Activated CD4-positive, alpha-beta memory T cell treated with anti-CD3 and anti-CD28 coated beads for 36 hours (primary cell): ENCODE measurements at regions not wholly inside any gene's neighbourhood (a gene's known extent, or its start where the extent isn't known, plus 50 kb on each side); places are given as distances from the start of the nearest gene placed in this dataset.
"Not testable (repeated sequence)": the region's sequence is repeated elsewhere in the genome, so short reads cannot be mapped to it uniquely, and the experiment has no call there.

Source experiments
- CTCF ChIA-PET: fragments of 350-600 bp; sonication (Branson Sonifier 250); formaldehyde crosslinking; loops from one replicate; lab custom pipeline; 2021; ENCODE audit warnings: antibody characterized with exemption, inconsistent platforms; lab: Charles Lee
- POLR2A ChIA-PET: fragments of 350-600 bp; sonication (Branson Sonifier 250); formaldehyde crosslinking; loops from one replicate; lab custom pipeline; 2021; ENCODE audit warnings: antibody characterized with exemption; lab: Charles Lee
- DNase-seq: peaks from one replicate; pipeline ENCODE4 v3.0.0-alpha.2; 2020
- H3K27ac Mint-ChIP-seq: one replicate; pipeline ENCODE4 v1.8.0; 2021; ENCODE audit warnings: mixed read lengths
- H3K27me3 Mint-ChIP-seq: one replicate; pipeline ENCODE4 v1.8.0; 2021; ENCODE audit warnings: mixed read lengths
- H3K36me3 Mint-ChIP-seq: one replicate; pipeline ENCODE4 v1.8.0; 2021; ENCODE audit warnings: mixed read lengths
- H3K4me1 Mint-ChIP-seq: one replicate; pipeline ENCODE4 v1.8.0; 2021; ENCODE audit warnings: low read depth, mixed read lengths
- H3K4me3 Mint-ChIP-seq: one replicate; pipeline ENCODE4 v1.8.0; 2021; ENCODE audit warnings: mild to moderate bottlenecking, mixed read lengths
- H3K9me3 Mint-ChIP-seq: one replicate; pipeline ENCODE4 v1.8.0; 2021; ENCODE audit warnings: mixed read lengths
- intact Hi-C: fragments of 100-400 bp; cut with micrococcal nuclease; formaldehyde crosslinking; loops from one replicate; pipeline ENCODE4 v1.15.1; 2023

DNA sequence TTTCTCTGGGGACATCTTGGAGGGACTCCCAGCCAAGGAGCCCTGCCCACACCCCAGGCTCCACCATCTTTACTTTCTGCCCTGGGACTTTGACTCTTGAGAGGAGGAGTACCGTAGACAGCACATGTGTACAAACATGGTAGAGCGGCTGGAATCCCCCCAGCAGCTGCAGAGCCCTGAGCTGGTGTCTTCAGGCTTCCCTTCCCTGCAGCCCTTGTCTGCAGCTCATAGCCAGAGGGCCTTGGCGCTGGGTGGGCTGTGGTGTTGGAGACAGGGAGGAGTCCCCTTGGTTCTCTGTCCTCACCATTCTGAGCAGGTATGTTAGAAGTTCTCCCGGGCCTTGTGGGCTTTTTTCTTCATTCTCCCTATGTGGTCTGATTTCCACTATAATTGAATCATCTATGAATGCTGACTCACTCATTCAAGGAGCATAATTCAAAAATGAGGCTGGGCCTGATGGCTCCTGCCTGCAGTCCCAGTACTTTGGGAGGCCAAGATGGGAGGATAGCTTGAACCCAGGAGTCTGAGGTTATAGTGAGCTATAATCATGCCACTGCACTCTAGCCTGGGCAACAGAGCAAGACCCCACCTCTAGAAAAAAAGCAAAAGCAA, 97.8 kb upstream of the MEF2A start:
- Mint-ChIP-seq H3K4me1 (no peaks in the 10 kb centered on the region), H3K27ac (no peak overlapping the region), H3K27me3 (no peaks in the 10 kb centered on the region), H3K4me3 (no peak overlapping the region), H3K9me3 (peaks cover 19% of the 10 kb centered on the region), H3K36me3 (no peaks in the 10 kb centered on the region)
- POLR2A ChIA-PET = no interaction called here
- DNase-seq = no peak
- CTCF ChIA-PET = no interaction called here
- intact Hi-C loops = no loop called here

DNA sequence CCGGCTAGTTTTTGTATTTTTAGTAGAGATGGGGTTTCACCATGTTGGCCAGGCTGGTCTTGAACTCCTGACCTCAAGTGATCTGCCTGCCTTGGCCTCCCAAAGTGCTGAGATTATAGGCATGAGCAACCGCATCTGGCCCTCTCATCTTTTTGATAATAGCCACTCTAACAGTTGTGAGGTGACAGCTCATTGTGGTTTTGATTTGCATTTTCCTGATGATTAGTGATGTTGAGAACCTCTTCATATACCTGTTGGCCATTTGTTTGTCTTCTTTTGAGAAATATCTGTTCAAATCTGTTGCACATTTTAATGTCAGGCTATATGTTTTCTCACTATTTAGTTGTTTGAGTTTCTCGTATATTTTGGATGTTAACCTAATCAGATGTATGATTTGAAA, 95.6 kb upstream of the MEF2A start:
- DNase-seq, H3K27me3 Mint-ChIP-seq, POLR2A ChIA-PET, H3K36me3 Mint-ChIP-seq, CTCF ChIA-PET, H3K27ac Mint-ChIP-seq, H3K9me3 Mint-ChIP-seq, intact Hi-C loops, H3K4me1 Mint-ChIP-seq, H3K4me3 Mint-ChIP-seq: not testable (repeated sequence)

DNA sequence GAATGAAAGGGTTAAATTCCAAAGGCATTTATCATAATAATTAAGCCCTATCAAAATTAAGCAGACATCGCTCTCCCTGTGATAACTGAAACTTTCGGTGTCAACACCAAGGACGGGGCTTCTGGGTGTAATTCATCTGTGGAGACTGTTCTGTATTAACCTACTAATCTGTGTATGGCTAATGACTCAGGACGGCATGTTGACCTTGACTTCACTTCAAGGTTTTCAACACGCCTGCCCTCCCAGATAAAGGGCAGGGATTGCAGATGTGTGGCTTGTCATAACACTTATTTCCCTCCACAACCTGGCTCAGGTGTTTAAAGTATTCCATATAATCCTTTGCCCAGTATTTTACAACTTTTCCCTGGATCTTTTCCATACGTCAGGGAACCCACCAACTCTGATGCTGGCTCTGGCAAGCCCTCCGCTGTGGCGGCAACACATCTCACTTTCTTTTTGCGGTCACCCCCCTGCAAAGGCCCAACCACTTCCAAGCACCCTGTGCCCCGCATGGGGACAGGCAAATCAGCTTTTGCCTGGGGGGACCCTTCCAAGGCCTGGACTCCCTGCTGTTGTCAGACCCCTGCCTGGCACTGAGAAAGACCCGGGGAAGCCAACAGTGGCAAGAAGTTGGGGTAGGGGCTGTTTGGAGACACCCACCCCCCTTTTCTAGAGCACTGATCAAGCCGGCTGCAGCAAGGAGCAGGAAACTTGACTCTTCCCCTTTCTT, 93.2 kb upstream of the MEF2A start:
- no peaks in the 10 kb centered on the region for H3K27me3 Mint-ChIP-seq
- DNase-seq = no peak
- ChIA-PET CTCF (no interaction called here), POLR2A (no interaction called here)
- no peak overlapping the region for H3K4me3 Mint-ChIP-seq
- no peaks in the 10 kb centered on the region for H3K4me1 Mint-ChIP-seq
- no peak overlapping the region for H3K27ac Mint-ChIP-seq
- H3K9me3 Mint-ChIP-seq = no peaks in the 10 kb centered on the region
- intact Hi-C loops = no loop called here
- no peaks in the 10 kb centered on the region for H3K36me3 Mint-ChIP-seq

DNA sequence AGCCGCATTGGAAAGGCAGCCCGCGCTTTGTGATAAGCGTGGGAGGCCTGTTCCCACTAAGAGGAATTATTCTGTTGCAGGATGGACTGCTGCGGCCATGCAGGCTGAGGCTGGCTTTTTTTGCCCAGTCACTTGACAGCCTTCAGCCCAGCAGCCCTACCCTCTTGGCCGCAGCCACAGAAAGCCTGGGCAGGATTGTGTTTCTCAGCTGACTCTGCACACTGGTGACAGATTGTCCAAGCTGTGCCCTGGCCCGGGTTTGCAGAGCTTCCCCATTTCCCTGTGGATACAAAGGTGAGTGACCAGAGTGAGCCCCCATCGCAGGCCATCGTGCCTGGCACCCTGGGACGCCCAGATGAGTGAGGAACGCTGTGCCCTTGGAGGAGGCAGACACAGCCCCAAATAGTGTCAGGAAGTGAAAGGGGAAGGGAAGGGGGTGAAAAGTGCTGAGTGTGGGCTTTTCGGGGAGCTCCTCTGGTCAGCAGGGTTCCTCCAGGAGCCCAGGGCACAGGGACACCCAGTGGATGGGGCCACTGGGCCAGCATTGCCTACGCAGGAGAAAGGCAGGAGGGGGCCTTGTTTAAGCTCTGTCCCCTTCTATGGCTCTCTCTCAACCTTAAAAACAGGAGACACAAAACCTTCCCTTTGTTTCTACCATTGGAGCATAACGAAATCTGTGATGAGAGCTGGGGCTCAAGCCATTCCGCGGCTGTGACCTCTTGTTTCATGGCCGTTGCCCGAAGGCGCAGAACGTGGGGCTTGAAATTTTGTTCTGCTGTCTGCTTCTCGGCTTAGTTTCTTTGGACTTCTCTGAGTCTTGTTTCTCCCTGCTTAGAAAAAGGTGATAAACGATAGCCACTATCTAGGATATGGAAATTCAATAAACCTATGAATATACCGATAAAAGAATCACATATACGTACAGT, 91.5 kb upstream of the MEF2A start:
- ChIA-PET CTCF (interaction anchor here (1.5 kb wide), 1 partner anchor 230 kb away, joined by 5 read pairs; no protein-coding TSS in a partner anchor), POLR2A (interaction anchor here (0.6 kb wide), 1 partner anchor 177 kb away, joined by 4 read pairs; no protein-coding TSS in a partner anchor)
- intact Hi-C loops = no loop called here
- Mint-ChIP-seq H3K36me3 (no peaks in the 10 kb centered on the region), H3K9me3 (no peaks in the 10 kb centered on the region), H3K27me3 (no peaks in the 10 kb centered on the region), H3K27ac (no peak overlapping the region), H3K4me3 (no peak overlapping the region), H3K4me1 (peaks cover 4% of the 10 kb centered on the region)
- DNase-seq = no peak

DNA sequence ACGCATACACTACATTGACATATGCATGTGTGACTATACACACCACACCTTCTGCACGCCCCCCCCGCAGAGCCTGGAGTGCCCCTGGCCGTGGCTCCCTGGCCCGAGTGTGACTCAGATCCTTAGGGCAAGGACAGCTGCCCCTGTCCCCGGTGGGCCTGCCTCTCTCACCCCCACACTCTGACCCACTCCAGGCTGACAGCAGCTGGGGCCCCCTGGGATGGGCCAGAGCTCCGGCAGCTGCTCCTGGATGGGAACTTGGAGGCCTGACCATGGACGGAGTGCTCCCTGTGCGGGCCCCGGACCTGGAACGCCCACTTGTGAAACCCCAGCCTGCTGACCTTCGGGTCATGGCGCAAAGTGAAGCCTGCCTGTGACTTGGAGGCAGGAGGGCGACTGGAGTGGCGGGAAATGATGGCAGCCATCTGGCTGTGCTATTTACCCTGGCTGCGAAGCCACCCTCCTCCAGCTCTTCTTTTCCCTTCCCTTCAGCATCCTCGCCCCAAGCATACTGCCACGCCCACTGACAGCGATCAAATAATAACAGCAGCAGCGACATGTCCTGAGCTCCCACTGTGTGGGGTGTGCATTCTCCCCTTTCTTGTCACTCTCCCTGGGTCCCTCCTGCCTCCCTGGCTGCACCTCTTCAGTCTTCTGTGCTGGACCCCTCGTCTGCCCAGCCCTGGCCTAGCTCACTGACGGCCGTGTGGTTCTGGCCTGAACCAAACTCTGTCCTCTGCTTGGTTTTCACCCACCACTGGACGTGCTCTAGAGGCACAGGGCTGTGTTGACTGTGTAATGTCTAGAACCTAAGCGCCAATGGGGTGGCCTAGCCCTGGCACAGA, 90.7 kb upstream of the MEF2A start:
- intact Hi-C loops = no loop called here
- H3K4me1 Mint-ChIP-seq = peaks cover 4% of the 10 kb centered on the region
- no peaks in the 10 kb centered on the region for H3K27me3 Mint-ChIP-seq
- CTCF ChIA-PET = interaction anchor here (1.5 kb wide), 1 partner anchor 230 kb away, joined by 5 read pairs; no protein-coding TSS in a partner anchor
- H3K36me3 Mint-ChIP-seq = no peaks in the 10 kb centered on the region
- H3K27ac Mint-ChIP-seq = no peak overlapping the region
- no peak overlapping the region for H3K4me3 Mint-ChIP-seq
- POLR2A ChIA-PET = interaction anchor here (0.6 kb wide), 1 partner anchor 178 kb away, joined by 4 read pairs; no protein-coding TSS in a partner anchor
- DNase-seq = no peak
- no peaks in the 10 kb centered on the region for H3K9me3 Mint-ChIP-seq

DNA sequence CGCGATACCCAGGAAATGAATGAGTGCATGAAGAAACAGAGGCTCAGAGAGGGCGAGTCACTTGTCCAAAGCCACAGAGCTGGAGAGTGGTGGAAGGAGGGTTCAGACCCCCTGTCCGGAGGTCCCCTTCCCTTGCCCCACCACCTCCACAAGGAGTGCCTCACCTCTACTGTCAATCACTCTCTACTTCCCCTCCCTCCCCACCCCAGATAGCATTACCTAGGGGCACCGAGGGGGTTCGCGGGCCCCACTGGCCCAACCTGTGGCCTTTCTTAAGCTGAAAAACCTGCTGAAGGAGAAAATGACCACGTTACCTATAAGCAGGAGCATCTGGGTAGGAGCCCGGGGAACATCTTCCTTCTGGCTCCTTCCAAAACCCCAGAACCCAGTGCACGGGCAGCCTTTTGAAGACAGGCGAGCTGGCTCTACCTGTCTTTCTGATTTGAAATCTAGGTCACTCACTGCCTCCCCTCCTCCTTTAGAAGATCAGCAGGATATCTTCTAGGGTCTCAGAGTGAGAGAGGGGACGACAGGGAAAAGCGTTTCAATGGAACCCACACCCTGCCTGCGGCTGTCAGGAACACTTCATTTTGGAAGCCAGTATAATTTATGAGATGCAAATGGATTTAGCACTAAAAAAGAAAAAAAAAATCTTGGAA, 89.9 kb upstream of the MEF2A start:
- no peaks in the 10 kb centered on the region for H3K36me3 Mint-ChIP-seq
- H3K4me1 Mint-ChIP-seq = peaks cover 4% of the 10 kb centered on the region
- intact Hi-C loops = no loop called here
- H3K4me3 Mint-ChIP-seq = no peak overlapping the region
- no peaks in the 10 kb centered on the region for H3K9me3 Mint-ChIP-seq
- no peak overlapping the region for H3K27ac Mint-ChIP-seq
- DNase-seq = no peak
- CTCF ChIA-PET = no interaction called here
- no peaks in the 10 kb centered on the region for H3K27me3 Mint-ChIP-seq
- POLR2A ChIA-PET = no interaction called here

DNA sequence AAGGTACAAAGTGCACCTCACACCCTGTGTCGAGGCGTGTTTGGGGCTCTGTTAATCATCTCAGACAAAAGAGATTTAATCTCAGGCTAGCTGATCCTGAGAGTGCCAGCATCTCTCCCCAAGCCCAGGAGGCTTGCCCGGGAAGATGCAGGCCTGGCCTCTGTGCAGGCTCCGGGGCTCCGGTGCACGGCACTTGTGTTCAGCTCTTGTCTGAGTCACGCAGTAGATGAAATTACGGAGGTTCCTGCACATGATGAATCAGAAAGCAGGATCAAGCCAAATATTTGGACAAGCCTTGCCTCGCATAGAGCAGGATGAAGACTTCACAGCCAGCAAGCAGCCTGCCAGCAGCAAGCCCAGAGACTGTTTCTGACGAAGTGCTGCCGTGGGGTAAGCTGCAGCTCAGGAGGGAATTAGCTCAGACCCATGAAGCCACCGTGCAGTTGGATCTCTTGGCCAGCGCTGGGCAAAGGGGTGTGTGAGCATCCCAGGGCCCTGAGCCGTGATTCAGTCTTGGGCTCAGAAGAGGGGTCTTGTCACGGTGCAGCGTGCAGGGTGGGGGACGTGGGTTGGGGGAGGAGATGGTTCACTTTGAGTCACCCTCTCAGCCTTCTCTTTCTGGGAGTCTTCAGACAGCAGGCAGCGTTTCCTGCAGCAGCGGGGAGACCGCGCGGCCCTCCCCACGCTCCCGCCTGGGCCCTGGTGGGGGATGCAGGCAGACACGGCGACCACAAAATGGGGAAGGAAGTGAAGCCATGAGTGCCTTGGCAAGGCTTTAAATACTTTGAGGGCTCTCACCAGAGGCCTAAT, 89.2 kb upstream of the MEF2A start:
- no peaks in the 10 kb centered on the region for H3K27me3 Mint-ChIP-seq
- DNase-seq = no peak
- intact Hi-C loops = no loop called here
- no peak overlapping the region for H3K4me3 Mint-ChIP-seq
- no peaks in the 10 kb centered on the region for H3K36me3 Mint-ChIP-seq
- no peaks in the 10 kb centered on the region for H3K9me3 Mint-ChIP-seq
- ChIA-PET CTCF (no interaction called here), POLR2A (no interaction called here)
- H3K4me1 Mint-ChIP-seq = peaks cover 4% of the 10 kb centered on the region
- no peak overlapping the region for H3K27ac Mint-ChIP-seq

DNA sequence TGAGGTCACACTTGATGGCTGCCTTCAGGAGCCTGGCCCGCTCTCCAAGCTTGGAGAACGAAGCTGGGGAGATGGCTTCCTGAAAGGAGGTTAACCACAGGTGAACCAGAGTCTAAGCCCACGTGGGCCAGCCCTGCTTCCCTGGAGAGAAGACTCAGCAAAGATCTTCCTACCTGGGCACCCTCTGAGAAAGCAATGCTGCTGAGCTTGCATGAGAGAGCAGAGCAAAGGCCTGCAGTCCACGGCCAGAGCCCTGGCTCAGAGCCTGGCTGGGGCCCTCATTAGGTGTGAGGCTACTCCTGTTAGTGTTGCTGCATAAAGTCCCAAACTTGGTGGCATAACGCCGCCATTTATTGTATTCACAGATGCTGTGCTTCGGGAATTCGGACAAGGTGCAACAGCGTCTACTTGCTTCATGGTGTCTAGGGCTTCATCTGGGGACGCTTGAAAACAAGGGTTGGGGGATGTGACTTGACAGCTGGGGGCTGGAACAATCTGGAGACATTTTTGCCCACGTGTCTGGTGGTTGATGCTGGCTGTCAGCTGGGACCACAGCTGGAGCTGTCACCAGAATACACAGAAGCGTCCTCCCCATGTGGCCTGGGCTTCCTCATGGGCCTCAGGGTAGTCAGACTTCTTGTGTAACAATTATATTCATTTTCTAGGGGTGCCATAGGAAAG, 87.9 kb upstream of the MEF2A start:
- no peak overlapping the region for H3K4me3 Mint-ChIP-seq
- H3K27me3 Mint-ChIP-seq = no peaks in the 10 kb centered on the region
- H3K27ac Mint-ChIP-seq = no peak overlapping the region
- ChIA-PET POLR2A (no interaction called here), CTCF (no interaction called here)
- no peaks in the 10 kb centered on the region for H3K9me3 Mint-ChIP-seq
- peaks cover 4% of the 10 kb centered on the region for H3K4me1 Mint-ChIP-seq
- DNase-seq = no peak
- intact Hi-C loops = no loop called here
- H3K36me3 Mint-ChIP-seq = no peaks in the 10 kb centered on the region

DNA sequence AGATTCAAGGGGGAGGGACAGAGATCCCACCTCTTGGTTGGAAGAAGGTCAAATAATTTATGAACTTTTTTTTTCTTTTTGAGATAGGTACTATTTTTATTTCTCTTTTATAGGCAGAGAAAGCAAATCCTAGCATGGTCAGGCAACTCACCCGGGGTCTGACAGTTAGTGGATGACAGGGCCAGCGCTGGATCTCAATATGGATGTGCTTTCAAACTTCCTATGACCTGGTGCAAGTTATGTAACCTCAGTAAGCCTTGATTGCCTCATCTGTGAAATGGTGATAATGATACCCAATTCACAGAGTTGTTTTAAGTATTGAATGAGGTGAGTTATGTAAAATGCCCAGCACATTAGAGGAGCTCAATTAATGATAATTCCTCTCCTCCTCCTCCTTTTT, 86.8 kb upstream of the MEF2A start:
- ChIA-PET POLR2A (no interaction called here), CTCF (interaction anchor here (0.6 kb wide), 1 partner anchor 20 kb away, joined by 3 read pairs; no protein-coding TSS in a partner anchor)
- Mint-ChIP-seq H3K4me3 (no peak overlapping the region), H3K36me3 (no peaks in the 10 kb centered on the region), H3K27ac (no peak overlapping the region), H3K4me1 (peaks cover 4% of the 10 kb centered on the region), H3K27me3 (no peaks in the 10 kb centered on the region), H3K9me3 (no peaks in the 10 kb centered on the region)
- DNase-seq = no peak
- intact Hi-C loops = no loop called here

DNA sequence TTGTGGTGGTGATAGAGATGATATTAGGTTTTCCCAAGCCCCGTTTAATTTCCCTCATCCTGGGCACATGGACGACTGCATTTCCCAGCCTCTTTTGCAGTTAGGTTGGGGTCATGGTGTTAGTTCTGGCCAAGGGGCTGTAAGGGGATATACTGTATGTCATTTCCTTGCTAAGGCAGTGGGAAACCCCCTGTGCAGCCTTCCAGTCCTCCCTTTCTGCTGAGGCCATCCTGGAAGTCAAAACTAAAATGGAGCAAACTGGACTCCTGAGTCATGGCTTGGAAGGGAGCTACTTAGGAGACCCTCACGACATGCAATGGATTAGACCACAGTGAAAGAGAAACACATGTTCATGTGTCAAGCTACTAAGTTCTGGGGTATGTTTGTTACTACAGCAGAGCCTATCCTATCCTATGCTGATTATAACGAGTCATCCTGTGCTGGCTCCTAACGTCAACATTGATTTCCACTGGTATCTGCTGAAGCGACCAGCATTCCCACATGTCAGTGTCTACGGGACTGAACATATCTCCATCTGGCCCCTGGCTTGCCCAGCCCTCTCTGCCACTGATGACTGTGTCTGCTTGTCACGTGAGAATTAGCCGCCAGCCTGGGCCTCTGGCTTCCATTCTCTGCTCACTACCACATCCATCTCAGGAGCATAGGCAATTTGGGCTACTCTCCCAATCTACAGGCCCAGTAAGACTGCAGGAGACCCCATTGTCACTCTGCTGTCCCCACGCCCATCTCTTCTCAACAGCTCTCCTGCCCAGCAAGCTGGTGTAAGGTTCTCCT, 85.6 kb upstream of the MEF2A start:
- intact Hi-C loops = no loop called here
- DNase-seq = no peak
- H3K36me3 Mint-ChIP-seq = no peaks in the 10 kb centered on the region

More for the DNA sequence above, 85.6 kb upstream of the MEF2A start:
- no peak overlapping the region for H3K27ac Mint-ChIP-seq
- ChIA-PET POLR2A (no interaction called here), CTCF (no interaction called here)
- no peaks in the 10 kb centered on the region for H3K27me3 Mint-ChIP-seq
- H3K9me3 Mint-ChIP-seq = no peaks in the 10 kb centered on the region
- H3K4me1 Mint-ChIP-seq = peaks cover 5% of the 10 kb centered on the region
- H3K4me3 Mint-ChIP-seq = no peak overlapping the region
